Lower leg skin (tissue), 3 donors: ENCODE measurements at regions not wholly inside any gene's neighbourhood (a gene's known extent, or its start where the extent isn't known, plus 50 kb on each side); places are given as distances from the start of the nearest gene placed in this dataset.

ENCODE experiments used
- CTCF ChIP-seq, 3 donors: fragments of 450-650 bp; IDR thresholded peaks; one replicate each; pipeline ENCODE4 v1.5.1; 2016; ENCODE audit warnings: antibody characterized with exemption in 3 of 3, mild to moderate bottlenecking in 3 of 3, moderate library complexity in 2 of 3
- POLR2A ChIP-seq, 2 donors: fragments of 450-650 bp; IDR thresholded peaks; one replicate each; pipeline ENCODE4 v1.6.1; 2016 to 2017; ENCODE audit warnings: antibody characterized with exemption in 2 of 2, mild to moderate bottlenecking in 1 of 2, moderate library complexity in 1 of 2

- TF ChIP-seq CTCF (IDR thresholded peaks at IDR 0.05) (no peak), POLR2A (IDR thresholded peaks at IDR 0.05) (no peak)
These were observed 260.8 kb downstream of the AUH start for GRCh38 chr9:91100878-91101450.
